HG03064 (cell line): ENCODE measurements at regions not wholly inside any gene's neighbourhood (a gene's known extent, or its start where the extent isn't known, plus 50 kb on each side); places are given as distances from the start of the nearest gene placed in this dataset.

Experiments used
- ATAC-seq: cut with Tn5 transposase; IDR thresholded peaks from one replicate; pipeline ENCODE4 v1.9.1; 2021; ENCODE audit warnings: low read depth; ENCODE audit not compliant: unreplicated experiment

DNA sequence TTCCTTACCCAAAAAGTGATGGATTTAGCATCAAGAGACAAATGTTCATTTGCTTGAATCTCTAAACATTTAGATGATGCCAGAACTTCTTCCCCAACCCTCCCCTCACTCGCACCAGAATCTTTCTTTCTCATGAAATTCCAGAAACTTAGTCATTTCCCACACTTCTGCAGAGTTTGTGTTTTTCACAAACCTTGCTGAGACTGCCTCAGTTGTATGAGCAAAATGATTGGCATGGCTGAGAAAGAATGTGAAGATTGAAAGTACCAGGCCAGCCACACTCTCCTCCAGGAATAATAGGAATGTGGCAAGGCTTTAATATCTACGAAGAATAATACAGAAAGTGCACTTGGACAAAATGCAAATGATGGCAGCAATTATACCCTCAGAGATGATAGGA is 428.3 kb upstream of the CDH6 start:
- no peak for ATAC-seq

- ATAC-seq = no peak
Measured at GRCh38 chr5:30764704-30765103, 428.8 kb upstream of the CDH6 start.

DNA sequence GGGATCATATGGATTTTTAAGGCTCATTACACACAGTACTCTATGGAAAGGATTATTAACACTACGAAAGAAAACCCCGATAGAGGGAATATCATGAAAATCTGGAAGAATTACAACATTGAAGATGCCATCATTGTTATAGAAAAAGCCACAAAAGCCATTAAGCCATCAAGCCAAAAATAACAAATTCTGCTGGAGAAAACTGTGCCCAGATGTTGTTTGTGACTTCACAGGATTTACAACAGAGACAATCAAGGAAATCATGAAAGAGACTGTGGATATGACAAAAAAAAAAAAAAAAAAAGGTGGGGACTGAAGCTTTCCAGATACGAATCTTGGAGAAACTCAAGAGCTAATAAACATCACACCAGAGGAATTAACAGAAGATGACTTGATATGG is 433.8 kb upstream of the CDH6 start:
- no peak for ATAC-seq

DNA sequence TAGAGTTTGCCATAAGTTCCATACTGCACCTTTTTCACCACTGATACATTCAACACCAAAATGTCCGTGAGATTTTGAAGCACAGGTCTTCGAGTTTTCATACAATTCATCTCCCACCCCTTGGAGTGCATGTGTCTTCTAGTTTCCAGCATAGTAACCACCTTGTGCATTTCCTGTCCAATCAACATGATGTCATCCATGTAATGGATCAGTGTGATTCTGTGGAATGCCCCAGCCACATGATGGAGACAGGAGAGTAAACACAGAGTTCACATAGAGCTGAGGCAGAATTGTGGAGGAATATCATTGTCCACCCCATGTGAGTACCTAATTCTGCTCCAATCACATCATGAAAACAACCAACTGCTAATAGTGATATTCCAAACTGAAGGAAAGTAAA is 441.5 kb upstream of the CDH6 start:
- no peak for ATAC-seq

GRCh38 chr5:30749971-30750370 is 443.5 kb upstream of the CDH6 start:
- no peak for ATAC-seq

GRCh38 chr5:30747412-30747811 is 446.1 kb upstream of the CDH6 start:
- no peak for ATAC-seq

GRCh38 chr5:30736669-30737068 is 456.8 kb upstream of the CDH6 start:
- no peak for ATAC-seq

DNA sequence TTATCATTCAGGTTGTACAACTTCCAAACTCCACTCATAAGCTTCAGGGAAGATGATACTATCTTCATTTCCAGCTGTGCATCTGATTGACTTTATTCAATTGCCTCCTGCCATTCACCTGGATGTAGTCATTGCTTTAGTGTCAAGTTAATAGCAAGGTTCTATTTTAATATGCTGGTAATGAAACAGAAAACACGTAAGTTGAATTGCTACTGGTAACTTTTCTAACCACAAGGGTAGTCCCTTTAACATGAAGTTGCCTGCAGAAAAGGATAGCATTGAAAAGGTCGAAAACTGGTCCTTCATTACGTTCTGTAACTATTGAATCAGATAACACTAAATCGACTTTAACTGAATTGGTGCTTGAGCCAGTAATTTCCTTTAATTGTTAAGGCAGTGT is 459.4 kb upstream of the CDH6 start:
- no peak for ATAC-seq

DNA sequence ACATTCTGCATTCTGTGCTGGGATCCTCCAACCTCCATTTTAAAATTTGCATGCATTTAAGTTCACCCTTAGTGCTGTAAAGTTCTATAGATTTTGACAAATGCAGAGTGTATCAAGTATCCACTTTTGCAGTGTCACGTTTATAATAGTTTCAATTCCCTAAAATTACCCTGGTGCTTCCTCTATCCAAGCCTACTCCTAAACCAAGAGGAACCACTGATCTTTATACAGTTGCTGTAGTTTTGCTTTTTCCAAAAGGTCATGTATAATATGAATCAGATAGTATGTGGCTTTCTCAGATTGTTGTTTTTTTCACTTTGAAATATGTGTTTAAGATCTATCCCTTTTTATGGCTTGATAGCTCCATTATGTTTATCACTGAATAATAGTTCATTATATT is 468.4 kb upstream of the CDH6 start:
- ATAC-seq = no peak

DNA sequence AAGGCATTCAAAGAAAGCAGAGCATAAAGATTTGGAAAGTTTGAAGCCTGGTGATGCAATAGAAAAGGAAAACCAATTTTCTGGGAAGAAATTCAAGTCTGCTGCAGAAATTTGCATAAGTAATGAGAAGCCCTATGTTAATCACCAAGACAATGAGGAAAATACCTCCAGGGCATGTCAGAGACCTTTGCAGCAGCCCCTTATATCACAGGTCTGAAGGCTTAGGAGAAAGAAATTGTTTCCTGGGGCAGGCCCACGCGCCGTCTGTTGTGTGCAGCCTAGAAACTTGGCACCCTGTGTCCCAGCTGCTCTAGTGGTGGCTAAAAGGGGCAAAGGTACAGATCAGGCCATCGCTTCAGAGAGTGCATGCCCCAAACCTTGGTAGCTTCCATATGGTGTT is 495.3 kb upstream of the CDH6 start:
- no peak for ATAC-seq

DNA sequence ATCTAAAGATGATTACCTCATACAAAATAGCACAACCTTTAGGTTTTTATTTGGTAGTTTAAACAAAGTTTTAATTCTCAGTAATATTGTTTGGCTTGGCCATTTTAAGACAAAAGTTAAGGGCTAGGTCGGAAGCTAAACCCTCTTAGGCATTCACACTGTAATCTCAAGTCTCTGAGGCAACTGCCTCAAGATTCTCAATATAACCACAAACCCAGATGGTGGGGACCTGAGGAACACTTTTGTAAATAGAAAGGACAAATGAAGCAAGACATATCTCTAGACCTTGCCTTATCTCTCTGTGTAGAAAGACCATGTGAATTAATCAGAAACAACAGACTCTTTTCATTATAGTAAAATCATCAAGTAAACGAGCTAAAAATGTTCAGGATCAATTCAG is 500.2 kb upstream of the CDH6 start:
- ATAC-seq = no peak

GRCh38 chr5:30690931-30691330 is 502.6 kb upstream of the CDH6 start:
- no peak for ATAC-seq

GRCh38 chr5:30687461-30687860 is 506.0 kb upstream of the CDH6 start:
- no peak for ATAC-seq

- no peak for ATAC-seq
Measured at GRCh38 chr5:30686530-30686929, 507.0 kb upstream of the CDH6 start.

DNA sequence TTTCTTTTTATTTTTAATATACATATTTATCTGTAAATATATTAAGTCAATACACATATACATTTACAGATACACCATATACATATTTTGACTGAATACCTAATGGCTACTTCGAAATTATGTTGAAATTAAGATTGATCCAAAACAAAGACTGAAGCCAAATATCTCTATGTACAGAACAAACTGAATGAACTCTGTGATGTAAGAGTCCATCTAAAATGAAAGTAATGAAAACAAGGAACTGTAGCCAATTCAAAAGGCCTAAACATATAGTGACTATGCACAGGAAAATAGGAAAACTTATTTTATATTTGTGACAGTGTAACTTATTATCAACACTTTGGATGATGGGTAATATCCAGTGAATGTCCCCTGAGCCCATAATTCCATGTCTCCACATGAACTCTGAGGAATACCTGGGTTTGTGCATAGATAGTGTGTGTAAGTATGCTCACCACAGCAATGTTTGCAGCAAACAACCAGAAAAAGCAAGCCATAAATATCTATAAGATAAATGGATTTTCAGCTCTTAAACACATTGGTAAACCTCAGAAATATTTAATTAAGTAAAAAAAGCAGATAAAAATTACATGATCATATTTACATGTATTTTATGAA is 517.2 kb upstream of the CDH6 start:
- no peak for ATAC-seq

DNA sequence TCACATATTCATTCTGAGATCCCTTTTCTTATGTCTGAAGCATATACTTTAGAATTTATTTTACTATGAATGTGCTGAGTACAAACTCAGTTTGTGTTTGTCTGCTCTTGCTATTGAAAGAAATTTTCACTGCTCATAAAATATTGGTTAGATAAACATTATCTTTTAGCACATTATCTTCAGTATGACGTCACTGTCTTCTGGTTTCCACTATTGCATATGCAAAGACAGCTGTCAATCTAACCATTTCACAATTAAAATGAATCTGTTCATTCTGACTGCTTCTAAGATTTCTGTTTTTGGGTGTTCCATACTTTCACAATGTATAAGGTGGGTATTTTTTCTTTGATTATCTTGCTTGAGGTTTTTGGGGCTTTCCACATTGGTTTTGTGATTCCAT is 526.2 kb upstream of the CDH6 start:
- no peak for ATAC-seq

- no peak for ATAC-seq
Measured at GRCh38 chr5:30663536-30663935, 530.0 kb upstream of the CDH6 start.

DNA sequence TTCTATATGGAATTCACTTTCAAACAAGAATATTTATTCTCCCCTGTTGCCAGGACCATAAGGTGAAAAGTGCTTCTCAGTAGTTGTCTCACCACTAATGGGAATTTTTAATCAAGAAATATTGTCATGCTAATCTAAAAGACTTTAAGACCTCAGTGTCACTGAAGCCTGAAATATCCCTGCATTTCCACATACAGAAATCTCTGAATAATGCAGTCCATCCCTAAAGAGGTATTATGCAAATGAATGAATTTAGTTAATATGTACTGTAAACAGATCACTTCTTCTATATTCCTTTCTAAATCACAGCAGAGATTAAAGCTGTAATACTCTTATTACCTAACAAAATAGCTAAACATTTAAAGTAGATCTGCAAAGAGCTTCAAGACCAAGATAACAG is 531.1 kb upstream of the CDH6 start:
- ATAC-seq = no peak

GRCh38 chr5:30661730-30662129 is 531.8 kb upstream of the CDH6 start:
- ATAC-seq = no peak

GRCh38 chr5:30659417-30659816 is 534.1 kb upstream of the CDH6 start:
- no peak for ATAC-seq

DNA sequence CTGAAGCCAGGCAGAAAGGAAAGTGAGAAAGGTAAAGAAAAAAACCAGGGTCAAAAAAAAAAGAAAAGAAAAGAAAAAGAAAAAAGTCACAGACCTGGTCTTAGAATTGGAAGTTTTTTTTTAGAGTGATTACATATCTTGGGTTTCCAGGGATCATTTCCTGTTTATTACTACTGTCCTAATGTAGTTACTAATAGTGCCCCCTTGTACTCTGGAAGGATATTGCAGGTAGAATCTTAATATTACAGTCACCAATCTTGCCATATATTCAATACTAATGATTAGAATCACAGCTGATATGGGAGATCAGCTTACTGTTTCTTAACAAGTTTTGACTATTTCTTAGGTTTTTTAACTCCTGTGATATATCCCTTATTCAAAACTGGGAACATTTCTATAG is 543.2 kb upstream of the CDH6 start:
- no peak for ATAC-seq

GRCh38 chr5:30638899-30639298 is 554.6 kb upstream of the CDH6 start:
- no peak for ATAC-seq

- ATAC-seq = no peak
Measured at GRCh38 chr5:30627945-30628344, 565.5 kb upstream of the CDH6 start.
